ENCODE measurements at regions not wholly inside any gene's neighbourhood (a gene's known extent, or its start where the extent isn't known, plus 50 kb on each side); places are given as distances from the start of the nearest gene placed in this dataset.

- no peak for DNase-seq (ENCODE audit: extremely low read depth, low read depth)
- TF ChIP-seq, protein P1, sequence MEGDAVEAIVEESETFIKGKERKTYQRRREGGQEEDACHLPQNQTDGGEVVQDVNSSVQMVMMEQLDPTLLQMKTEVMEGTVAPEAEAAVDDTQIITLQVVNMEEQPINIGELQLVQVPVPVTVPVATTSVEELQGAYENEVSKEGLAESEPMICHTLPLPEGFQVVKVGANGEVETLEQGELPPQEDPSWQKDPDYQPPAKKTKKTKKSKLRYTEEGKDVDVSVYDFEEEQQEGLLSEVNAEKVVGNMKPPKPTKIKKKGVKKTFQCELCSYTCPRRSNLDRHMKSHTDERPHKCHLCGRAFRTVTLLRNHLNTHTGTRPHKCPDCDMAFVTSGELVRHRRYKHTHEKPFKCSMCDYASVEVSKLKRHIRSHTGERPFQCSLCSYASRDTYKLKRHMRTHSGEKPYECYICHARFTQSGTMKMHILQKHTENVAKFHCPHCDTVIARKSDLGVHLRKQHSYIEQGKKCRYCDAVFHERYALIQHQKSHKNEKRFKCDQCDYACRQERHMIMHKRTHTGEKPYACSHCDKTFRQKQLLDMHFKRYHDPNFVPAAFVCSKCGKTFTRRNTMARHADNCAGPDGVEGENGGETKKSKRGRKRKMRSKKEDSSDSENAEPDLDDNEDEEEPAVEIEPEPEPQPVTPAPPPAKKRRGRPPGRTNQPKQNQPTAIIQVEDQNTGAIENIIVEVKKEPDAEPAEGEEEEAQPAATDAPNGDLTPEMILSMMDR (IDR thresholded peaks at IDR 0.05; ENCODE audit: low read depth, low read length), result no peak
Measured at GRCh38 chr2:12105180-12105579, 358.7 kb downstream of the LPIN1 start.

GRCh38 chr2:12106440-12107080 lies 360.1 kb downstream of the LPIN1 start:
- TF ChIP-seq, protein P1 (IDR thresholded peaks at IDR 0.05; ENCODE audit: low read depth, low read length), result no peak
- DNase-seq (ENCODE audit: extremely low read depth, low read depth), result peak; percentile 86

- TF ChIP-seq, protein P1 (IDR thresholded peaks at IDR 0.05; ENCODE audit: low read depth, low read length), result no peak
- DNase-seq (ENCODE audit: extremely low read depth, low read depth), result no peak
Measured at GRCh38 chr2:12107321-12107720, 360.9 kb downstream of the LPIN1 start.

DNA sequence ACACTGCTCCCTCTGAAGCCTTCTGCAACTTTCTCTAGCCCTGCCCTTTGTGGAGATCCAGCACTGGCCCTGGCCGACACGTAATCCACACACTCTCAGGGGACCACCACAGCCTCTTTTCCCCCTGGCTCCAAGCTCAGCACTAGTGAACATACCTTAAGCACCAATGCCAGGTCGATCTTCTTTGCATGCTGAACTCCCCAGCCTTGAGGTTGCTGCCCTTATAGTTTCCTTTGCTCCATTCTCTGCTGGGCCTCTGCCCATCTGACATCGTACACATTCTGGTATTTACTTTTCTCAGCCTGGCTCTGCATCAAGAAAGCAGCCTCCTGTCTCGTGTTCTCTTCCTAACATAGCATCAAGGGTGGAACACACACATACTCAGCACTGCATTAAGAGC lies 361.5 kb downstream of the LPIN1 start:
- no peak for DNase-seq (ENCODE audit: extremely low read depth, low read depth)
- TF ChIP-seq, protein P1 (IDR thresholded peaks at IDR 0.05; ENCODE audit: low read depth, low read length), result no peak

DNA sequence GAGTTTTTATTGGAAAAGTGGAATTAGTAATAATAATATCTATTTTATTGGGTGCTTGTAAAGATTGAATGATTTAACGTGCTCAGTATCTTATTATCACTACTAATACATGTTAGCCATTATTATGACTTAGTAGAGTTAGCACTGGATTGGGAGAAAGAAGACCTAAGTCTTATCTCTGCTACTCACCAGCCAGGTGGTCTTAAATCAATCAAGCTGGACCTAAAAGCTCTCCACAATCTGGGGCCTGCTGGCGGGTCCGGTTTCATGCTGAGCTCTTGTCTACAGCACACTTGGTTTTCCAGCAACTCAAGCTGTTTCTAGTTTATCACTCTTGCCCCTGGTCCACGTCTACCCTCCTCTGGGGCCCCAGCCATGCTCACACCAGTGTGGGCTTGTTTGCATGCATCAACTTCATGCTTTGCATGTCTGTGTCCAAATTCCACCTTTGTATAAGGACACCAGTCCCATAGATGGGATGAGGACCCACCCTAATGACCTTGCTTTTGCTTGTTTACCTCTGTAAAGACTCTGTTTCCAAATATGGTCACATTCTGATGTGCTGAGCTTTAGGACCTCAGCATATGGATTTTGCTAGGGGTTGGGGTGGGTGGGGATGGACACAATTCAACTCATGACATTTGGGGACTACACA lies 363.1 kb downstream of the LPIN1 start:
- no peak for DNase-seq (ENCODE audit: extremely low read depth, low read depth)

DNA sequence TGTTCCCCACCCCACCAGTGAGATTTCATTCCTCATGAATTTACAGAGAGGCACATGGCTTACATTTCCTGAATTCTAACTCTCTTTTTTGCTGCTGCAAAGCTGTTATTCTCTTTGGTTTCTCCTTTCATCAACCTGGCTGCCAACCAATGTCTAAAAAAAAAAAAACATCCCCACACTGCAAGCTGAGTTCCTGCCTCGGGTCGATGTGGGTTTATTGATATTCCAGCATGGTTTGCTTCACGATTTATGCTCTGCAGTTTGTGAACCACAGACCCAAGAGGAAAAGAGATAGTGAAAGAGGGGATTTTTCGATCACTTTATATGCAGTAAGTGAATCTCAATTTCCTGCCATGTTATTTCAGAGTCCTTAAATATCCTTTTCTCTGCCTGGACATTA lies 363.6 kb downstream of the LPIN1 start:
- no peak for DNase-seq (ENCODE audit: extremely low read depth, low read depth)
- TF ChIP-seq, protein P1 (IDR thresholded peaks at IDR 0.05; ENCODE audit: low read depth, low read length), result no peak

More for the DNA sequence above, 363.1 kb downstream of the LPIN1 start:
- TF ChIP-seq, protein P1 (IDR thresholded peaks at IDR 0.05; ENCODE audit: low read depth, low read length), result no peak

DNA sequence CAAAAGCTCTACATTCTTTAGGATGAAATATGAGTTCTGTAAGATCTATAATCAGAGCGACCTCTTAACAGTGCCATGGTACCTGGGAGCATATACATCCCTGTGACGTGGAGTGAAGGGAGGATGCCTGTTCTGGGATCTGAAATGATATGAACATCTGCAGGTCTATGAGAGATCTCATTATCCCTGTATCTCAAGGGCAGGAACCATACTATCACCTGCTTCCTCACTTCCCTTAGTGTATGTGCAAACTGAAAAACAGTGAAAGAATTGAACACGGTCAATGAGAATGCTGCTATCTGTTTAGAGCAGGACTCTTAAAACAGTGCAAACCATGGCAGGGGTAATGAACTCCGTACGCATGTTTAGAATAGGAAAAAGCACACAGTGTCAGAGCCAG lies 364.0 kb downstream of the LPIN1 start:
- DNase-seq (ENCODE audit: extremely low read depth, low read depth), result no peak
- TF ChIP-seq, protein P1 (IDR thresholded peaks at IDR 0.05; ENCODE audit: low read depth, low read length), result no peak

Measured in AG09319 (cell line).